Liver (tissue), 8 donors: ENCODE measurements at regions not wholly inside any gene's neighbourhood (a gene's known extent, or its start where the extent isn't known, plus 50 kb on each side); places are given as distances from the start of the nearest gene placed in this dataset.

Source experiments
- DNase-seq: peaks from one replicate; pipeline ENCODE4 v3.0.0-alpha.2; 2017; ENCODE audit warnings: low spot score
- H3K27ac ChIP-seq, 2 donors: one replicate each; pipeline ENCODE4 v1.7.0; 2013; ENCODE audit warnings: inconsistent platforms in 2 of 2, low read length in 2 of 2, control low read depth in 1 of 2, low read depth in 1 of 2, mild to moderate bottlenecking in 1 of 2
- H3K27me3 ChIP-seq, 4 donors: one replicate each; pipeline versions ENCODE4 v1.6.1 to v1.7.0; 2013; ENCODE audit warnings: low read length in 3 of 4, inconsistent platforms in 1 of 4, mild to moderate bottlenecking in 1 of 4, moderate library complexity in 1 of 4; ENCODE audit not compliant: control insufficient read depth in 4 of 4, insufficient read depth in 4 of 4
- H3K36me3 ChIP-seq, 4 donors: one replicate each; pipeline versions ENCODE4 v1.6.1 to v1.7.0; 2013; ENCODE audit warnings: low read length in 3 of 4, mild to moderate bottlenecking in 3 of 4, low read depth in 1 of 4, moderate library complexity in 1 of 4; ENCODE audit not compliant: control insufficient read depth in 4 of 4, insufficient read depth in 3 of 4
- H3K4me1 ChIP-seq, 4 donors: one replicate each; pipeline versions ENCODE4 v1.6.1 to v1.7.0; 2013; ENCODE audit warnings: low read length in 3 of 4, mild to moderate bottlenecking in 3 of 4, moderate library complexity in 1 of 4; ENCODE audit not compliant: control insufficient read depth in 4 of 4, insufficient read depth in 4 of 4
- H3K4me3 ChIP-seq, 3 donors: one replicate each; pipeline versions ENCODE4 v1.6.1 to v1.7.0; 2013; ENCODE audit warnings: low read length in 3 of 3, control low read depth in 1 of 3, low read depth in 1 of 3, mild to moderate bottlenecking in 1 of 3
- H3K9ac ChIP-seq, 2 donors: one replicate each; pipeline ENCODE4 v1.7.0; 2013; ENCODE audit warnings: low read length in 2 of 2, mild to moderate bottlenecking in 2 of 2, moderate library complexity in 2 of 2, control low read depth in 1 of 2, low read depth in 1 of 2
- H3K9me3 ChIP-seq, 4 donors: one replicate each; pipeline versions ENCODE4 v1.6.1 to v1.7.0; 2013; ENCODE audit warnings: low read length in 3 of 4; ENCODE audit not compliant: control insufficient read depth in 4 of 4
- EGR1 ChIP-seq, 2 donors: IDR thresholded peaks; 2 replicates each; pipeline ENCODE4 v1.6.1; 2016 to 2018; ENCODE audit warnings: antibody characterized with exemption in 2 of 2, low read depth in 2 of 2
- FOXA1 ChIP-seq: IDR thresholded peaks from 2 replicates; pipeline ENCODE4 v1.6.1; 2016; ENCODE audit warnings: antibody characterized with exemption
- FOXA2 ChIP-seq: IDR thresholded peaks from 2 replicates; pipeline ENCODE4 v1.6.1; 2016; ENCODE audit warnings: antibody characterized with exemption
- HNF4A ChIP-seq, 2 donors: conservative IDR thresholded peaks; 2 replicates each; pipeline ENCODE4 v1.6.1; 2016; ENCODE audit warnings: antibody characterized with exemption in 2 of 2, mild to moderate bottlenecking in 2 of 2
- HNF4G ChIP-seq: IDR thresholded peaks from 2 replicates; pipeline ENCODE4 v1.6.1; 2016; ENCODE audit warnings: antibody characterized with exemption
- JUND ChIP-seq, 2 donors: IDR thresholded peaks; 2 replicates each; pipeline ENCODE4 v1.6.1; 2016; ENCODE audit warnings: antibody characterized with exemption in 2 of 2
- NR2F2 ChIP-seq: IDR thresholded peaks from 2 replicates; pipeline ENCODE4 v1.6.1; 2016; ENCODE audit warnings: antibody characterized with exemption
- RAD21 ChIP-seq, 2 donors: IDR thresholded peaks; 2 replicates each; pipeline ENCODE4 v1.6.1; 2016; ENCODE audit warnings: antibody characterized with exemption in 2 of 2, mild to moderate bottlenecking in 2 of 2
- RXRA ChIP-seq, 2 donors: IDR thresholded peaks; 2 replicates each; pipeline ENCODE4 v1.6.1; 2017 to 2018; ENCODE audit warnings: antibody characterized with exemption in 2 of 2, mild to moderate bottlenecking in 1 of 2
- SP1 ChIP-seq: IDR thresholded peaks from 2 replicates; pipeline ENCODE4 v1.6.1; 2018; ENCODE audit warnings: antibody characterized with exemption, mild to moderate bottlenecking
- TAF1 ChIP-seq: conservative IDR thresholded peaks from 2 replicates; pipeline ENCODE4 v1.6.1; 2016; ENCODE audit warnings: antibody characterized with exemption, mild to moderate bottlenecking
- YY1 ChIP-seq: IDR thresholded peaks from 2 replicates; pipeline ENCODE4 v1.6.1; 2016; ENCODE audit warnings: antibody characterized with exemption, mild to moderate bottlenecking
- WGBS: extraction: QIAGEN DNeasy Blood & Tissue Kit; methylation state at CpG from one replicate; pipeline ENCODE4 v1.1.7; 2013; 5-methylcytosine and 5-hydroxymethylcytosine counted together
- TF ChIP-seq, protein P1 (sequence below): IDR thresholded peaks from 2 replicates; pipeline ENCODE4 v1.6.1; 2016; ENCODE audit warnings: antibody characterized with exemption
- TF ChIP-seq, protein P2 (sequence below): fragments of 150-350 bp; IDR thresholded peaks from 2 replicates; pipeline ENCODE4 v1.5.1; 2017; ENCODE audit warnings: improper control_type of control experiment, low read depth, low read length; ENCODE audit not compliant: missing input control
- TF ChIP-seq, protein P3 (sequence below): IDR thresholded peaks from 2 replicates; pipeline ENCODE4 v1.6.1; 2016; ENCODE audit warnings: antibody characterized with exemption
- TF ChIP-seq, protein P4 (sequence below): IDR thresholded peaks from 2 replicates; pipeline ENCODE4 v1.6.1; 2016; ENCODE audit warnings: antibody characterized with exemption, mild to moderate bottlenecking
- donor health status: healthy.
- donor health status: healthy.
- donor health status: healthy.
- donor health status: healthy.
- donor health status: healthy.

DNA sequence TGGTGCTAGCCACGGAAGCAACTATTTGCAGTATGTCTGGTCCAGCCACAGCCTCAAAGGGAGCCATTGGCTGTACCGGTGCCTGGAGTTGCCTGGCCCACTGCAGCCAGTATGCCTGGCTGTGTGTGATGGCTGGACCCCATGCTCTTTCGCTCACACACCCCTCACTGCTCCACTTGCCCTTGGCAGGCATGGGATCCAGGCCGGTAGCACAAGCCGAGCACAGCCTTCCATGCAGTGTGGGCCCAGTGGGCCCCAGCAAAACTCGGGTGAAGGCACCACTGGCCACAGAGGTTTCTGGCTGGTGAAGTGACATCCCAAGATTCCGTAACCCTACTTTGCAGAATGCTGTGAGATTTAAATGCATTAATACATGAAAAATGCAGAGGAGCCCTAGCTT, 665.8 kb downstream of the PLPP3 start:
- no peak for TF ChIP-seq FOXA1
- TF ChIP-seq YY1: no peak
- TF ChIP-seq, protein P1, sequence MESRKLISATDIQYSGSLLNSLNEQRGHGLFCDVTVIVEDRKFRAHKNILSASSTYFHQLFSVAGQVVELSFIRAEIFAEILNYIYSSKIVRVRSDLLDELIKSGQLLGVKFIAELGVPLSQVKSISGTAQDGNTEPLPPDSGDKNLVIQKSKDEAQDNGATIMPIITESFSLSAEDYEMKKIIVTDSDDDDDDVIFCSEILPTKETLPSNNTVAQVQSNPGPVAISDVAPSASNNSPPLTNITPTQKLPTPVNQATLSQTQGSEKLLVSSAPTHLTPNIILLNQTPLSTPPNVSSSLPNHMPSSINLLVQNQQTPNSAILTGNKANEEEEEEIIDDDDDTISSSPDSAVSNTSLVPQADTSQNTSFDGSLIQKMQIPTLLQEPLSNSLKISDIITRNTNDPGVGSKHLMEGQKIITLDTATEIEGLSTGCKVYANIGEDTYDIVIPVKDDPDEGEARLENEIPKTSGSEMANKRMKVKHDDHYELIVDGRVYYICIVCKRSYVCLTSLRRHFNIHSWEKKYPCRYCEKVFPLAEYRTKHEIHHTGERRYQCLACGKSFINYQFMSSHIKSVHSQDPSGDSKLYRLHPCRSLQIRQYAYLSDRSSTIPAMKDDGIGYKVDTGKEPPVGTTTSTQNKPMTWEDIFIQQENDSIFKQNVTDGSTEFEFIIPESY: no peak
- no peak for TF ChIP-seq RAD21 (IDR thresholded peaks at IDR 0.05)
- no peak for TF ChIP-seq FOXA2
- TF ChIP-seq HNF4G: no peak
- Histone ChIP-seq H3K9me3 (no peaks in the 10 kb centered on the region), H3K4me1 (no peaks in the 10 kb centered on the region), H3K27me3 (no peaks in the 10 kb centered on the region), H3K9ac (no peak overlapping the region), H3K4me3 (no peak overlapping the region), H3K27ac (no peak overlapping the region), H3K36me3 (no peaks in the 10 kb centered on the region)
- 96% methylated on average over 7 of the region's 7 CpGs for WGBS
- DNase-seq: no peak

DNA sequence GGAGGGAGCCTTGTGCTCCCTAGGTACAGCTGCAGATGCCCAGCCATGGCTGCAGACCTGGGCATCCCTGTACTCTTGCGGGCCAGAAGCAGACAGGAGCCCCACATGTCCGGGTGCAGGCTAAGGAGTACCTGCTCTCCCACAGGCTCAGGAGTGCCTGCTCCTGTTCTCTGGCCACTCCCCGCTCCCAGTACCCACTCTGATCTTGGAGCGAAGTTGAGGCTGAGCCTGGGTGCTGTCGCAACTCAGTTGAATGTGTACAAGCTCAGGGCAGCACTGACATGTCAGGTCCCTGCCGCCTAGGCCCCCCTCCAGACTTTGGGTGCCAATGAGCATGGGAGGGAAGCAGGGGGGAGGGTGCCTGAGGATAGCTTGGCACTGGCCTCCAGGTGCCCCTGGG, 666.9 kb downstream of the PLPP3 start:
- WGBS: 96% methylated on average over 6 of the region's 6 CpGs
- no peak overlapping the region for H3K27ac ChIP-seq
- DNase-seq: no peak
- no peak overlapping the region for H3K4me3 ChIP-seq
- H3K9me3 ChIP-seq: no peaks in the 10 kb centered on the region
- no peak overlapping the region for H3K9ac ChIP-seq
- H3K36me3 ChIP-seq: no peaks in the 10 kb centered on the region
- H3K27me3 ChIP-seq: no peaks in the 10 kb centered on the region
- TF ChIP-seq HNF4A (conservative IDR thresholded peaks at IDR 0.05) (no peak), FOXA2 (no peak), HNF4G (no peak), RXRA (IDR thresholded peaks at IDR 0.05) (no peak), YY1 (no peak), SP1 (no peak), FOXA1 (no peak), RAD21 (IDR thresholded peaks at IDR 0.05) (no peak), TAF1 (no peak), NR2F2 (no peak), JUND (IDR thresholded peaks at IDR 0.05) (no peak), EGR1 (IDR thresholded peaks at IDR 0.05; ENCODE audit: low read depth in 2 of 2) (no peak)
- TF ChIP-seq, protein P2, sequence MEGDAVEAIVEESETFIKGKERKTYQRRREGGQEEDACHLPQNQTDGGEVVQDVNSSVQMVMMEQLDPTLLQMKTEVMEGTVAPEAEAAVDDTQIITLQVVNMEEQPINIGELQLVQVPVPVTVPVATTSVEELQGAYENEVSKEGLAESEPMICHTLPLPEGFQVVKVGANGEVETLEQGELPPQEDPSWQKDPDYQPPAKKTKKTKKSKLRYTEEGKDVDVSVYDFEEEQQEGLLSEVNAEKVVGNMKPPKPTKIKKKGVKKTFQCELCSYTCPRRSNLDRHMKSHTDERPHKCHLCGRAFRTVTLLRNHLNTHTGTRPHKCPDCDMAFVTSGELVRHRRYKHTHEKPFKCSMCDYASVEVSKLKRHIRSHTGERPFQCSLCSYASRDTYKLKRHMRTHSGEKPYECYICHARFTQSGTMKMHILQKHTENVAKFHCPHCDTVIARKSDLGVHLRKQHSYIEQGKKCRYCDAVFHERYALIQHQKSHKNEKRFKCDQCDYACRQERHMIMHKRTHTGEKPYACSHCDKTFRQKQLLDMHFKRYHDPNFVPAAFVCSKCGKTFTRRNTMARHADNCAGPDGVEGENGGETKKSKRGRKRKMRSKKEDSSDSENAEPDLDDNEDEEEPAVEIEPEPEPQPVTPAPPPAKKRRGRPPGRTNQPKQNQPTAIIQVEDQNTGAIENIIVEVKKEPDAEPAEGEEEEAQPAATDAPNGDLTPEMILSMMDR: no peak
- TF ChIP-seq, protein P3, sequence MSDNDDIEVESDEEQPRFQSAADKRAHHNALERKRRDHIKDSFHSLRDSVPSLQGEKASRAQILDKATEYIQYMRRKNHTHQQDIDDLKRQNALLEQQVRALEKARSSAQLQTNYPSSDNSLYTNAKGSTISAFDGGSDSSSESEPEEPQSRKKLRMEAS: no peak
- TF ChIP-seq, protein P4, sequence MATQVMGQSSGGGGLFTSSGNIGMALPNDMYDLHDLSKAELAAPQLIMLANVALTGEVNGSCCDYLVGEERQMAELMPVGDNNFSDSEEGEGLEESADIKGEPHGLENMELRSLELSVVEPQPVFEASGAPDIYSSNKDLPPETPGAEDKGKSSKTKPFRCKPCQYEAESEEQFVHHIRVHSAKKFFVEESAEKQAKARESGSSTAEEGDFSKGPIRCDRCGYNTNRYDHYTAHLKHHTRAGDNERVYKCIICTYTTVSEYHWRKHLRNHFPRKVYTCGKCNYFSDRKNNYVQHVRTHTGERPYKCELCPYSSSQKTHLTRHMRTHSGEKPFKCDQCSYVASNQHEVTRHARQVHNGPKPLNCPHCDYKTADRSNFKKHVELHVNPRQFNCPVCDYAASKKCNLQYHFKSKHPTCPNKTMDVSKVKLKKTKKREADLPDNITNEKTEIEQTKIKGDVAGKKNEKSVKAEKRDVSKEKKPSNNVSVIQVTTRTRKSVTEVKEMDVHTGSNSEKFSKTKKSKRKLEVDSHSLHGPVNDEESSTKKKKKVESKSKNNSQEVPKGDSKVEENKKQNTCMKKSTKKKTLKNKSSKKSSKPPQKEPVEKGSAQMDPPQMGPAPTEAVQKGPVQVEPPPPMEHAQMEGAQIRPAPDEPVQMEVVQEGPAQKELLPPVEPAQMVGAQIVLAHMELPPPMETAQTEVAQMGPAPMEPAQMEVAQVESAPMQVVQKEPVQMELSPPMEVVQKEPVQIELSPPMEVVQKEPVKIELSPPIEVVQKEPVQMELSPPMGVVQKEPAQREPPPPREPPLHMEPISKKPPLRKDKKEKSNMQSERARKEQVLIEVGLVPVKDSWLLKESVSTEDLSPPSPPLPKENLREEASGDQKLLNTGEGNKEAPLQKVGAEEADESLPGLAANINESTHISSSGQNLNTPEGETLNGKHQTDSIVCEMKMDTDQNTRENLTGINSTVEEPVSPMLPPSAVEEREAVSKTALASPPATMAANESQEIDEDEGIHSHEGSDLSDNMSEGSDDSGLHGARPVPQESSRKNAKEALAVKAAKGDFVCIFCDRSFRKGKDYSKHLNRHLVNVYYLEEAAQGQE: no peak
- H3K4me1 ChIP-seq: no peaks in the 10 kb centered on the region
